Lower lobe of right lung (tissue), 2 donors: ENCODE measurements at regions not wholly inside any gene's neighbourhood (a gene's known extent, or its start where the extent isn't known, plus 50 kb on each side); places are given as distances from the start of the nearest gene placed in this dataset.

Source experiments
- ATAC-seq, 2 donors: fragments of 200-7000 bp; cut with Tn5 transposase; one replicate each; pipeline ENCODE4 v1.9.1; 2020 to 2022; ENCODE audit warnings: mild to moderate bottlenecking in 2 of 2, moderate library complexity in 2 of 2
- DNase-seq: peaks from one replicate; pipeline ENCODE4 v3.0.0-alpha.2; 2020
- H3K27ac ChIP-seq: fragments of 200-600 bp; one replicate; pipeline ENCODE4 v1.8.0; 2022
- H3K27me3 ChIP-seq: fragments of 200-600 bp; one replicate; pipeline ENCODE4 v1.8.0; 2022; ENCODE audit warnings: low read depth
- H3K36me3 ChIP-seq: fragments of 200-600 bp; one replicate; pipeline ENCODE4 v1.8.0; 2022; ENCODE audit warnings: mild to moderate bottlenecking
- H3K4me1 ChIP-seq: fragments of 200-600 bp; one replicate; pipeline ENCODE4 v1.8.0; 2022
- H3K4me3 ChIP-seq: fragments of 200-600 bp; one replicate; pipeline ENCODE4 v1.8.0; 2022; ENCODE audit warnings: mild to moderate bottlenecking
- H3K9me3 ChIP-seq: fragments of 200-600 bp; one replicate; pipeline ENCODE4 v1.8.0; 2022
- intact Hi-C: fragments of 100-400 bp; cut with DNase I; formaldehyde crosslinking; loops from one replicate; pipeline ENCODE4 v1.11.0; 2022
- TF ChIP-seq, protein P1 (sequence below): fragments of 200-600 bp; IDR thresholded peaks from one replicate; pipeline ENCODE4 v1.8.0; 2022; ENCODE audit warnings: antibody characterized with exemption, mild to moderate bottlenecking
- donor health status: DM: no; HTN: yes; CAD: no; lungs with severe emphysema.

DNA sequence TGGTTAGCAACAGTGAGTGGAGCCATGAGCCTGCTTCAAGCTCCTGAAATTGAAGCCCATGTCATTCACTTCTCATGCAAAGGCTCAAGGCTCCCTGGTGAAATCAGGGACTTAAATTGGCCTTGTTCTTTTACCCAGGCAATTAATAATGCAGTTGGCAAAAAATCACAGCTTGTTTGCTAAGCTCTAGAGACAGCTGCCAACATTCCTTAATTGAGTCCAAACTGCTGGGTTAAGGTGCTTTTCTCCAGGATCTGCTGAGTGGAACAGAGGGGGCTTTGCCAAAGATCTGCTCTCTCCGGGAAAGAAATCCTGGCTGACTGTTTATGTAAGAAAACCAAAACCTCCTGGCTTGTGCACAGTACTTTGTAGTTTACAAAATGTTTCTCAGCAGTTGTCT, 257.6 kb upstream of the GHITM start:
- no peak for DNase-seq
- ATAC-seq: peak; percentile 26 to 40

DNA sequence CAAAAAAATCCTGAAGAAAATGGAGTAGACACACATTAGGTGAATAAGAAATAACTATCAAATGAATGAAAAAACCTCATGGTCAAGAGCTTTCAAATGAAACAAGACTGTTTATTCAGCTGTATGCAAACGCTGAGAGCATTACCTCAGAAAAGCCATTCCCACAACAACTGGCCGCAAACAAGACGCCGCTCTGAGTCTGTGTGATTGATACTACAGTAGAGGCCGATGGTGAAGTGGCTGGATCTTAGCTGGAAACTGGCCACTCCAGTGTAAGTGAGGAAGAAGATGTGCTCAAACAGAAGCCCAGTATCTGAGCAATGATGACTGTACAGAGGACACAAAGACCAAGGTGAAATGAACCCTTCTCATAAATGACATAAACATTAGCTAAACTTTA, 252.4 kb upstream of the GHITM start:
- H3K27me3 ChIP-seq: no peaks in the 10 kb centered on the region
- TF ChIP-seq, protein P1, sequence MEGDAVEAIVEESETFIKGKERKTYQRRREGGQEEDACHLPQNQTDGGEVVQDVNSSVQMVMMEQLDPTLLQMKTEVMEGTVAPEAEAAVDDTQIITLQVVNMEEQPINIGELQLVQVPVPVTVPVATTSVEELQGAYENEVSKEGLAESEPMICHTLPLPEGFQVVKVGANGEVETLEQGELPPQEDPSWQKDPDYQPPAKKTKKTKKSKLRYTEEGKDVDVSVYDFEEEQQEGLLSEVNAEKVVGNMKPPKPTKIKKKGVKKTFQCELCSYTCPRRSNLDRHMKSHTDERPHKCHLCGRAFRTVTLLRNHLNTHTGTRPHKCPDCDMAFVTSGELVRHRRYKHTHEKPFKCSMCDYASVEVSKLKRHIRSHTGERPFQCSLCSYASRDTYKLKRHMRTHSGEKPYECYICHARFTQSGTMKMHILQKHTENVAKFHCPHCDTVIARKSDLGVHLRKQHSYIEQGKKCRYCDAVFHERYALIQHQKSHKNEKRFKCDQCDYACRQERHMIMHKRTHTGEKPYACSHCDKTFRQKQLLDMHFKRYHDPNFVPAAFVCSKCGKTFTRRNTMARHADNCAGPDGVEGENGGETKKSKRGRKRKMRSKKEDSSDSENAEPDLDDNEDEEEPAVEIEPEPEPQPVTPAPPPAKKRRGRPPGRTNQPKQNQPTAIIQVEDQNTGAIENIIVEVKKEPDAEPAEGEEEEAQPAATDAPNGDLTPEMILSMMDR: no peak
- no peak overlapping the region for H3K27ac ChIP-seq
- H3K4me1 ChIP-seq: peaks cover 2% of the 10 kb centered on the region
- no peaks in the 10 kb centered on the region for H3K9me3 ChIP-seq
- H3K4me3 ChIP-seq: no peak overlapping the region
- DNase-seq: no peak
- no peak for ATAC-seq
- intact Hi-C loops: no loop called here
- H3K36me3 ChIP-seq: no peaks in the 10 kb centered on the region

More for the DNA sequence above, 257.6 kb upstream of the GHITM start:
- no peak overlapping the region for H3K4me3 ChIP-seq
- no peak overlapping the region for H3K27ac ChIP-seq
- intact Hi-C loops: no loop called here
- H3K36me3 ChIP-seq: no peaks in the 10 kb centered on the region
- peaks cover 10% of the 10 kb centered on the region for H3K4me1 ChIP-seq
- TF ChIP-seq, protein P1: no peak
- no peaks in the 10 kb centered on the region for H3K9me3 ChIP-seq
- H3K27me3 ChIP-seq: no peaks in the 10 kb centered on the region

DNA sequence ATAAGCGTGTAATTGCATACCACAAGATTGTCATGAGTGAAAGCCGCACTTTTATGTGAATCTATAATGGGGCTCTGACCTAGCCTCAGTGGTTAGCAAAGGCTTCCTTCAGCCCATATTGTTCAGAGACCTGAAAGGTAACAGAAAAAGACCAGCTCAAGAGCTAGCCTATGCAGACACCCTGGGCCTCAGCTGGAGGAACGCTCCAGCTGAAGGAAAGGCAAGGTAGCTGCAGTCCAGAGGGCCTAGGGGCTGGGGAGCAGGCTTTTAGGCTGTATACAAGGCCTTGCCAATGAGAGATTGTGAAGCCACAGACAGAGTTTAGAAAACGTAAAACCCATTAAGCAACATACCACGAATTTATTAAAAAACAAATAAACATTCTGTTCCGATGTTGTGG, 246.6 kb upstream of the GHITM start:
- Histone ChIP-seq H3K9me3 (no peaks in the 10 kb centered on the region), H3K36me3 (no peaks in the 10 kb centered on the region), H3K4me1 (no peaks in the 10 kb centered on the region), H3K4me3 (no peak overlapping the region), H3K27me3 (no peaks in the 10 kb centered on the region), H3K27ac (no peak overlapping the region)
- ATAC-seq: no peak
- TF ChIP-seq, protein P1: no peak
- intact Hi-C loops: no loop called here
- DNase-seq: no peak

DNA sequence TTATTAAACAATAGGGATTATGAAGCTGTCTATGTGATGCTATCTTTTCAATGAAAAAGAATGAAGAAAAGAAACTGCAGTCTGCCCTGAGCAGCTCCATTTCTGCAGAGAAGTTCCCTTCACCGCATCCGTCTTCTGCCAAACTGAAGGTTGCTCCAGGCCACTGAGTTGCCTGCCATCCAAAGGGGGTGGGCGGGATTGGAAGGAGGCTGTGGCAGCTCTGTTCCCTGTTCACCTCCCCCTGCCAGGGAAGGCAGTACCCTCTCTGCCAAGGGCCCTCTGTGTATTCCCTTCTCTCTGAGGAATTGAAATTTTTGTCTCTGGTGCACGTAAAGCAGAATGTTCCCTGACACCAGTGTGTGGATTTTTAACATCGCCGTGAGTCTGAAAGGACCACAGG, 243.1 kb upstream of the GHITM start:
- intact Hi-C loops: no loop called here
- H3K27me3 ChIP-seq: no peaks in the 10 kb centered on the region
- H3K36me3 ChIP-seq: no peaks in the 10 kb centered on the region
- no peak overlapping the region for H3K4me3 ChIP-seq
- no peak overlapping the region for H3K27ac ChIP-seq
- ATAC-seq (no peak), DNase-seq (no peak)
- H3K9me3 ChIP-seq: no peaks in the 10 kb centered on the region
- TF ChIP-seq, protein P1: no peak
- no peaks in the 10 kb centered on the region for H3K4me1 ChIP-seq

DNA sequence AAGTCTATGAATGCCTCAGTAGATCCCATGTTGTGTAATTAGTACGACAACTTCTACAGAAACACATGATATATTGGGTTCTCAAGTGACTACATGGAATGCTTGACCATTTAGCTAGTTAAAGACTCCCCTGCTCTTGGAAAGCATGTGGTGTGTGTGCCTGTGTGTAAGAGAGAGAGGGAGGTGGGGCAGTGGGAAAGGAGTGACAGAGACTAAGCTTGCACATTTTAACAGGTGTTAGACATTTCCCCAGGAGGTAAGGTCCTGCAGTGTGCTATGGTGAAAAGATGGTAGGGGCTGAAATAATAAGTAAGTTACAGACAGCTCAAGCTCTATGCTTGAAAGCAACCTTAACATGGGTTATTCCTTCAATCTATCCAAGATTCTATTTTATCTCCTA, 241.7 kb upstream of the GHITM start:
- no peaks in the 10 kb centered on the region for H3K4me1 ChIP-seq
- H3K9me3 ChIP-seq: no peaks in the 10 kb centered on the region
- no peak overlapping the region for H3K4me3 ChIP-seq
- intact Hi-C loops: no loop called here
- TF ChIP-seq, protein P1: no peak
- no peaks in the 10 kb centered on the region for H3K27me3 ChIP-seq
- H3K27ac ChIP-seq: no peak overlapping the region
- DNase-seq (no peak), ATAC-seq (no peak)
- H3K36me3 ChIP-seq: no peaks in the 10 kb centered on the region

DNA sequence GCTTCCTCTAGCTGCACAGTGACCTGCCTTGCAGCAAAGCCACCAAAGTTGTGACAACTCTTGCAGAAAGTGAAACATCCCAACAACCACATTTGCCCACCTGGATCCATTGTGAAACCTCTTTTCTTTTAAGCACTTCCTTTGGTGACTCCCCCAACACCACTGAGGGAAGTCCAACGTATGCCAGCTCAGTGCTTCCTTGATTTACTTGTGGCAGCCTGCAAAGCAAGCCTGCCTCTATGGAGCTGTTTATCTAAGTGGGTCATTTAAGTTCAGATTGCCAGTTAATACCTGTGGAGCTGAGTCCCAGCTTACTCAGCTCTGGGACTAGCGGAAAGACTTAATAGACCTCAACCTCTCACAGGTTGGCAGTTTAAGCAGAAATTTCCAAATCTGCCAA, 230.8 kb upstream of the GHITM start:
- no peak for ATAC-seq
- no peak overlapping the region for H3K4me3 ChIP-seq
- no peak overlapping the region for H3K27ac ChIP-seq
- DNase-seq: no peak
- TF ChIP-seq, protein P1: no peak
- intact Hi-C loops: no loop called here
- H3K9me3 ChIP-seq: no peaks in the 10 kb centered on the region
- no peaks in the 10 kb centered on the region for H3K4me1 ChIP-seq
- no peaks in the 10 kb centered on the region for H3K36me3 ChIP-seq
- H3K27me3 ChIP-seq: no peaks in the 10 kb centered on the region
